MG63 (cell line): ENCODE measurements at regions not wholly inside any gene's neighbourhood (a gene's known extent, or its start where the extent isn't known, plus 50 kb on each side); places are given as distances from the start of the nearest gene placed in this dataset.

ENCODE experiments used
- DNase-seq: peaks from one replicate; pipeline ENCODE4 v3.0.0-alpha.2; 2020
- H3K27me3 ChIP-seq: fragments of 250-450 bp; sonication (Bioruptor Pico); 2 replicates; pipeline ENCODE4 v1.5.1; 2020; ENCODE audit warnings: mild to moderate bottlenecking, moderate library complexity
- H3K36me3 ChIP-seq: fragments of 250-450 bp; sonication (Bioruptor Pico); 2 replicates; pipeline ENCODE4 v1.5.1; 2020; ENCODE audit warnings: mild to moderate bottlenecking, moderate library complexity
- H3K4me3 ChIP-seq: fragments of 250-450 bp; sonication (Bioruptor Pico); 2 replicates; pipeline ENCODE4 v1.5.1; 2020; ENCODE audit warnings: mild to moderate bottlenecking, moderate library complexity
- H3K9me3 ChIP-seq: fragments of 250-450 bp; sonication (Bioruptor Pico); 2 replicates; pipeline ENCODE4 v1.5.1; 2020; ENCODE audit warnings: mild to moderate bottlenecking, moderate library complexity

DNA sequence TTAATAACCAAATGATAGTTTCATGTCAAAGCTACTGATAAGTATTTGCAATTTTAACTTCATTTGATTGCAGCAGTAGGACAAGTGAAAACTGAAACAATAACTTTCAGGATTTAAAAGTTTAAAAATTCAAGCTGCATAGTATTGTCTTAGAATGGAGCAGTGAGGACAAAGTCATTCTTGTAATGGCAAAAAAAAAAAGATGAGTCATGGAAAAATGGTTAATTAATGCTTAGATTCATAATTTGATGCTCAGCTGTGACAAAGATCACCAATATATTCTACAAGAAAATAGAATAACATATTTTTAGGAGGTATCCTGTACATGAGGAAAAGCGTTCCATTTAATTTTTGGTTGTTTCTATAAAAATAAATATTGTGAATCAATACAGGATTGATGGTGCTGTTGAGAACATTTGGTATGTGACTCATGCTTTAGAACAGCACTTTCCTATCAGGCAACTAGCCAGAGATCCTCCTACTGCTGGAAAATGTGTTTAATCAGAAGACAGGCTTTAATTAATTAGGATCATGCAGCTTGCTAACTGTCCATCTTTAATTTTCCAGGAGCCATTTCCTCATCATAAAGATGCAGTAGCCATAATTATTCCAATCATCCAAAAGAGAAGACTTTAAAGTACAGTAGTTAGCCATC is 239.0 kb upstream of the MMADHC start:
- H3K36me3 ChIP-seq: no peaks in the 10 kb centered on the region
- DNase-seq: no peak
- H3K4me3 ChIP-seq: no peak overlapping the region
- no peaks in the 10 kb centered on the region for H3K27me3 ChIP-seq
- H3K9me3 ChIP-seq: no peaks in the 10 kb centered on the region

DNA sequence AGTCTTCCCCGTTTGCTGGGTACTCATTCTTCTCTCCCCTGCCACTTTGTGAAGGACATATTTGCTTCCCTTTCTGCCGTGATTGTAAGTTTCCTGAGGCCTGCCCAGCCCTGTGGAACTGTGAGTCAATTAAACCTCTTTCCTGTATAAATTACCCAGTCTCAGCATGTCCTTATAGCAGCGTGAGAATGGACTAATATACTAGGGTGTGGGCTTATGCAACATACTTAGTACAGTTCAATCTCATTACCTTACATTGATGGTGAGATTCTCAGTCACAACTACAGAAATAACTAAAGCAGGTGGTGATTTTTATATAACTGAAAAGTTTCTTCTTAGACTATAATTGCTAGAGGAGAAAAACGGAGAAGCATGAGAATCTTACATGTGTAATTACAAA is 237.9 kb upstream of the MMADHC start:
- H3K36me3 ChIP-seq: no peaks in the 10 kb centered on the region
- H3K4me3 ChIP-seq: no peak overlapping the region
- DNase-seq: no peak
- no peaks in the 10 kb centered on the region for H3K27me3 ChIP-seq
- no peaks in the 10 kb centered on the region for H3K9me3 ChIP-seq

DNA sequence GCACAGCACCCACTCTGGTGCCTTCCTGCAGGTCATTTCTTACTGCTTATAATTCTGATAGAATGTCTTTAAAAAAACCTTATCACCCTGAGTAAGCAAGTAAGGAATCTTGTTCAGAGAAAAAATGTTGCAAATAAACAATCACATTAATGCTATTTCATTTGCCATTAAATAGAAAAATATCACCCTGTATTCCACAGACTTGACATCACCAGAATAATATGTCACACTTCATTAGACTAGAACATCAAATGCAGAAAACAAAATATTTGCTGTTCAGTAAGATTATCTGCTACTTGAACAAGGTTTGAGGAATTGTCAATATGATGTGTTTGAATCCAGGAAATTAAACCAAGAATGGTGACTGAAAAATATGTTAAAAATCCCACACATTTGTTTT is 236.6 kb upstream of the MMADHC start:
- no peaks in the 10 kb centered on the region for H3K9me3 ChIP-seq
- H3K4me3 ChIP-seq: no peak overlapping the region
- DNase-seq: no peak
- no peaks in the 10 kb centered on the region for H3K36me3 ChIP-seq
- no peaks in the 10 kb centered on the region for H3K27me3 ChIP-seq

DNA sequence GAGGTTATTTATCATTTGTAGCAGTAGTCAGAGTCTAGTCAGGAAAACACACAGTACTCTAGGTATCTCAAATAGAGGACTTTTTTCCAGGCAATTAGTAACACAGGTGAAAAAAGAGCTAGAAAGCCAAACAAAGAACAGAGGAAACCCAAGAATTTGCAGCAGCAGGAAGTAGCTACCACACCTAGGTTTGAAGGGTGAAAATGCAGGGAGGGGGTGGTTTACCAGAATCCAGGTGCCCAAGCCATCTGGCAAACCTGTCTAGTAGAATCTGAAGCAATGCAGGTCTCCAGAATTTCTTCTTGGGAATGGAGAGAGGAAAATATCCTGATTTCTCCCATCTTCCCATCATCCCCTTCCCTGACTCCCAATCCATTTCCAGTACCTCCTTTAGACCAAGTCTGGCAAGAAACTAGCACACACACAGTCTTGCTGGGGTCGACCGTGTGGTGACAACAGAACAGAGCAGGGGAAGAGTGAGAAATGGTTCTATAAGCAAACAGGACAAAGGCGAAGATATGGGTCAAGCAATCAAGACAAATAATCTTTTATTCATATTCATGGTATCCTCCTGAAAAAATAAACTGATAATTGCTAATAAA is 231.9 kb upstream of the MMADHC start:
- Histone ChIP-seq H3K36me3 (no peaks in the 10 kb centered on the region), H3K4me3 (no peak overlapping the region), H3K9me3 (no peaks in the 10 kb centered on the region), H3K27me3 (no peaks in the 10 kb centered on the region)
- DNase-seq: no peak

DNA sequence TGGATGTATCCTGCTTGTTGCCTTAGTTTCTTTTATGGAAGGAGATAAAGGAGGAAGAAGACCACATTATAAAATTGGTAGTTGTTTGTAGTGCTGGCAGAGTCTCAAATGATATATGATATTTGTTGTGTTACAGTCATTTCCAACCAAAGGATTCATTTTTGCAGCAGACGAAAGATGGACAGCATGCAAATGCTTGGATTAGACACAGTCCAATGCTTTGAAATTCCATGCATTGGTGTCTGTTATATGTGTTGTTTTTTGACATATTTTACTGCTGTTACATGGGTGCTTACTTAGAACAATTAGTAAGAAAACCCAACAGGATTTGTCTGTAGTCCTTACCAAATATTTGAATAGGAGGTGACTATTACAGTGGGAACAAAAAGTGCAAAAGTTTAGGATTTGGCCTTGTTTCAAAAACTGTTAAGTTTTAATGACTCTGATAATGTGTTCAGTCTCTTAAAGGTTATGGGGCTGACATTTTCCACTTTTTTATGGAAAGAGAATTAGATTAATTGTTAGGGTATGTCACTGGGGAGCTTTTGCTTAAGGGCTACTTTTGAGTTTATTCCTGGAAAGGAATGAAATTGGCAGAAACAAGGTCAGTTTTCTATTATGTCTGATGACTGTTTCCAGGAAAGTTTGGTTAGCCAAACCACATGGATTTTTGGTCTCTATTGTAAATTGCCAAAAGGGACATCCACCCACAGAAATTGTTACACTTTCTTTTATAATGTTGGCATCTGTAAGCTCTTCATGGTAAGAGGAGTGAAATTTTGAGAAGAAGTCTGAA is 229.4 kb upstream of the MMADHC start:
- Histone ChIP-seq H3K27me3 (no peaks in the 10 kb centered on the region), H3K9me3 (no peaks in the 10 kb centered on the region), H3K4me3 (no peak overlapping the region), H3K36me3 (no peaks in the 10 kb centered on the region)
- no peak for DNase-seq

DNA sequence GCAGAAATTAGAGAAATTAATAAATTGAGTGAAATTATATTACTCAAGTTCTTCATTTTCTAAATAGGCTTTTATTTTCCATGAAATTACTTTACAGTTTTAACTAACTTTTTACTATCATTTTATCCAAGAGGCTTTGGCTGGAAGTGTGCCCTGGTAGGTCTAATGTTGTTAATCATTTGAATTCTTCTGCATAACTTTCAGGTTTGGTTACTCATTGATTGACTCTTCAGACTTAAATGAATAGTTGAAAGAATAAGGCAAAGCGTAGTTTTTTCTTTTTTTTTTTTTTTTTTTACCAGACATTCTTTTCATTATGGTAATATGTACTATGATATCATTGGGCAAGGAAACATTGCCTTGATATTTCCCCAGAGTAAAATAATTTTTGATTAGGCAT is 228.4 kb upstream of the MMADHC start:
- H3K4me3 ChIP-seq: no peak overlapping the region
- no peaks in the 10 kb centered on the region for H3K9me3 ChIP-seq
- DNase-seq: no peak
- H3K36me3 ChIP-seq: no peaks in the 10 kb centered on the region
- H3K27me3 ChIP-seq: no peaks in the 10 kb centered on the region

DNA sequence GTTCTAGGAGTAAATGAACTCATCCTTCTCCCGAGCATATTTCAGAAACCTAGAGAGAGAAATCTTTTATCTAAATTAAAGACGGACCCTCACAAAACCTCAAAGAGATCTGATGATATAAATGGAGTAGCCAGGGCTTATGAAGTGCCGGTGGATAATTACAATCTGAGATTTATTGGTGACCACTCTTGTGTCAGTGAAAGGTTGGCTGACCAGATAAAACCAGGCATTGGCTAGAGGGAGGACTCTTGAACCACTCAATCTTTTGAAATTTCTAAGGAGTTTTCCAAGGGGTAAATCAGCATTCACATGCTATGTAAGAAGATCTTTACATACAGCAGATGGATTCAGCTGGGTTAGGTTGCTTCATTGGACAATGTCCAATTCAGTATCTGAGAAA is 227.3 kb upstream of the MMADHC start:
- Histone ChIP-seq H3K36me3 (no peaks in the 10 kb centered on the region), H3K27me3 (no peaks in the 10 kb centered on the region), H3K4me3 (no peak overlapping the region), H3K9me3 (no peaks in the 10 kb centered on the region)
- DNase-seq: no peak

DNA sequence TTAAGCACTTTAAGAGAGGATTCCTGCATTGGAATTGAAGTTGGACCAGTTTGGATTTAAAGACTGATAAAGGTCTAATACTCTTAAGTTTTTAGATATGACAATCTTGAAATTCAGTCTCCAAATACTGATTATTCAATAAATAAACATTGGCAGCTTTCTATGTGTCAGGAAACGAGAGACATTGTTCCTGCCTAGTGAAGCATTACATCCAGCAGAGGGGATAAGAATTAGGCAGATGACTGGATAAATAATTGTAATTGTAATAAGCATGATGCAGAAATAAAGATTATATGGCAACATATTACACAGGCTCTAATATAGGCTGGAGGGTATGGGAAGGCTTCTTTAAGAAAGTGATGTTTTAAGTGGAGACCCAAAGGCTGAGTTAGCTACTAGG is 226.5 kb upstream of the MMADHC start:
- H3K9me3 ChIP-seq: no peaks in the 10 kb centered on the region
- no peak overlapping the region for H3K4me3 ChIP-seq
- no peaks in the 10 kb centered on the region for H3K36me3 ChIP-seq
- H3K27me3 ChIP-seq: no peaks in the 10 kb centered on the region
- no peak for DNase-seq

DNA sequence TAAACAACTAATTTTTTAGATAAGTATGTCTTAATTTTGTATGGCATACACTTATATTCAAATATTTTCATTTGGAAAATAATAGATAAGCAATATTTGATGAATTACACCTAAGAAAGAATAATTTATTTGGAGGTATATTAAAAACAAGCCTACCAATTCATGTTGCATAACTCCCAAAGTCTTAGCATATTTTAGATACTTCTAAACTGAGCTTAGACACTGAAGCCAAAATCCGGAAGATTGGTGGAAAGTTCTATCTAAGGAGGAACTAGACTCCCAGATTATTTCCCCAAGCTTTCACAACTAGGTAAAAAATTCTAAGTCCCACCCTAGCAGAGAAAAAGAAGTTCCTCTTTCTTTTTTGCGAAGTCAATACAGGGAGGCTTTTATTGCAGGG is 221.0 kb upstream of the MMADHC start:
- H3K36me3 ChIP-seq: no peaks in the 10 kb centered on the region
- no peaks in the 10 kb centered on the region for H3K27me3 ChIP-seq
- H3K9me3 ChIP-seq: no peaks in the 10 kb centered on the region
- no peak overlapping the region for H3K4me3 ChIP-seq
- DNase-seq: no peak

DNA sequence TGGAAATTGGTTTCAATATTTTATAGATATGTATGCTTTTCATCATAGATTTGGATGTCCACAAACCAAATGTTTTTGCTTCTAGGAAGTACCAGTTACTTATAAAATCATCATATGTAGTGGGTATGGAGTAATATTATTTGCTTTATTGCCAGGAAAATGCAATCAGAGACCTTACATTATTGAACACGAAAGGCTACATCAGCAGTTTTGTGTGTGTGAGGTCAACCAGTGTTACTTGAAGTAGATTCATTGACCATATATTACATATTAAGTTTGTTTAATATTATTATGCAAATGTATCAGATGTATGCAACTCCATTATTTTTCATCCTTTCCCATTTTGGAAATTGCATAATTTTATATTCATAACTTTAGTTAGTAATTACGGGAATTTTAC is 219.1 kb upstream of the MMADHC start:
- no peak for DNase-seq
- Histone ChIP-seq H3K36me3 (no peaks in the 10 kb centered on the region), H3K9me3 (no peaks in the 10 kb centered on the region), H3K27me3 (no peaks in the 10 kb centered on the region), H3K4me3 (no peak overlapping the region)

DNA sequence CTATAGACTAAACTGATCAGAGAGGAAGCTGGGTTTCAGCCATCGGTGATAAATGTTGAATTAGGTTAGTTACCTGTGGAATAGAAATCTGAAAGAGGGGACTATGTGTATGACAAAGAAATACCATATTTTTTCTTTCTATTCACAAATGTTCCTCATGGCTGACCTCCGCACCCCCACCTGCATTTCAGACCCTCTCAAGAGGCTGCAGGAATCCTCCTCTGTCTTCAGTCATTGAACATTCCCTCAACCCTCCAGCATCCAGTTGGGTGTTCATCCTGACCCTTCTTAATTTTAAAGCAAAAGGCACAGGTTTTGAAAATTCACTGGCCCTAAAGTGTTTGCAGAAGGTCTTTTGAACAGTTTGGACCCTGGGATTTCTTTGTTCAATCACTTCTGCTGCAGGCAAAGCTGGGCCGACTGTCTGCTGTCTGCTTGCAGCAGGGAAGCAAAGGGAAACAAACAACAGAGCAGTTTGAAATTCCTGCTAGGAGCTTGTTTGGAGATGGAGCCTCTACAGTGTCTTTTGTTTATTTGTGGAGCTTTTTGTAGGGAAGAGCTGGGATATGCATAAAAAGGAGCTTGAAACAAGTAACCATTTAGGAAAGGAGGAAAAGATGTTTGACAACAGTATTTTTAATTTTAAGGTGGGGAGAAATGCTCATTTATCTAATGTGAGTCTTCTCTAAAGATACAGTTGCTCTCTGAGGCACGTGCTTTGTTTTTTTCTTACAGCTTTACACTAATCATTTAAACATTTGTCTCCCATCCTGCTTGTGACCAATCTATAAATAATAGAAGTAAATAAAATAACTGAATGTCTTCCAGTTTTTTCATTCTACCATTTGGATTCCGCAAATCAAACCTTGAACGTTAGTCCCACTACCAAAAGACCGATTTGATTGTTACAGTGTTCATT is 213.3 kb upstream of the MMADHC start:
- Histone ChIP-seq H3K36me3 (no peaks in the 10 kb centered on the region), H3K4me3 (no peak overlapping the region), H3K9me3 (no peaks in the 10 kb centered on the region), H3K27me3 (no peaks in the 10 kb centered on the region)
- no peak for DNase-seq

DNA sequence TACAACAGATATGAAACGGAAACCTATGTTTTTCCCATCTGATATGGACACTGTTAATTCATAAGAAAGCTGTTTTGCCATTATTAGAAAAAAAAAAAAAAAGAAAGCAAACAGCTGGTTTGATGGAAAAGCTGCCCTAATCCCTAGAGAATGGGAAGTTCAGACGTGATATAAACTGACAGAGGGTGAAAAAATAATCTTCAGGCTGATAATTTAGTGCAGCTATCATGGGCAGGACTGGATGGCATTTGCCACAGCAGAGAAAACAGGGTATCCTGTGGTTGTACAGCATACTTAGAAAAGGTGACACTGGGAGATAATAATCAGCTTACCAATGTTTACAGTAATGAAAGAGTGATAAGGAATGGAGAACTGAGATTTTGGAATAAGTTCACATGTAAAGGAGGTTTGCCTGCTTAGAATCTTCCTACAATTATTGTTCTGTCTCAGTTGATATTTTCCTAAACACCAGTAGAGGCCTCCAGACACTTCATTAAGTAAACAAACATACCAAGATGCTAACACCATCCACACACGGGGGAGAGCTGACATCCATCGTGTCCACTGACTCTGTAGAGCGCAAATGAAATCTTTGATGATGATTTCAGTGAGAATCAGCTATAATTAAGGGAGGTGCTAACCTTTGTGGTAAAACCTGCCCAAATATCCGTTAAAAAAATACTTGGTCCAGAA is 211.6 kb upstream of the MMADHC start:
- Histone ChIP-seq H3K4me3 (no peak overlapping the region), H3K9me3 (no peaks in the 10 kb centered on the region), H3K27me3 (no peaks in the 10 kb centered on the region), H3K36me3 (no peaks in the 10 kb centered on the region)
- DNase-seq: no peak

DNA sequence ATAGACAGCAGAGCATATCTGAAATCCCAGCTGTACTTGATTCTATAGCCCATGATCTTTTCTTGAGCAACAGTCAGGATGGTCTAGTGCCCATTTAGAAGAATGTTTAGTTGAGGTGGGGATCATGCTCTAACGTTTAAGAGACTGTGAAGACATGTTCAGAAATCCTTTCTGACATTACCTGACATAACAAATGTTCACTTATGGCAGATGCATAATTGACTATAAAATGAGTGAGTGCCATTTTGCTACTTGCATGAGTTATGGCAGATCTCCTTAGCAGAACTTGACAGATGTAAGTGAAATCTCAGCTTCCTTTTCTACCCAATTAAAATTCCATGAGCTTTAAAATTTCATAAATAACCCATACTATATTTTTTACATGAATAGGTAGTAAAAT is 209.5 kb upstream of the MMADHC start:
- Histone ChIP-seq H3K36me3 (no peaks in the 10 kb centered on the region), H3K4me3 (no peak overlapping the region), H3K9me3 (no peaks in the 10 kb centered on the region), H3K27me3 (no peaks in the 10 kb centered on the region)
- DNase-seq: no peak

DNA sequence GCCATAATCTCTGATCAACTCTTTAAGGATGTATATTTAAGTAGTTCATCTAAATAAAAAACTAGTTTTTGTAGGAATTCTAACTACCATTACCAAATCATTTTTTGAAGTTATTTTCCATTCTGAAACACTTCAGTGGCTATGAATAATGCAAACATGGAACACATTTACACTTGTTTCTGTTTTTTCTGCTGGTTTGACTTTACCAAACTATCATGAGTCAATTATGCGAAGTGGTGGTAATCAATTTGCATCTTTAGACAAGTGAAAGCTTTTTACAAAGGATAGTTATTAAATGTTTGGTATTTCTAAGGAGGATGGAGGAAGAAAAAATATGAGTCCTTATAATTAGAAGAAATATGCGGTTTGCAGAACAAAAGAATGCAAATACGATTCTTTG is 202.0 kb upstream of the MMADHC start:
- Histone ChIP-seq H3K9me3 (no peaks in the 10 kb centered on the region), H3K36me3 (no peaks in the 10 kb centered on the region), H3K27me3 (no peaks in the 10 kb centered on the region), H3K4me3 (no peak overlapping the region)
- no peak for DNase-seq

DNA sequence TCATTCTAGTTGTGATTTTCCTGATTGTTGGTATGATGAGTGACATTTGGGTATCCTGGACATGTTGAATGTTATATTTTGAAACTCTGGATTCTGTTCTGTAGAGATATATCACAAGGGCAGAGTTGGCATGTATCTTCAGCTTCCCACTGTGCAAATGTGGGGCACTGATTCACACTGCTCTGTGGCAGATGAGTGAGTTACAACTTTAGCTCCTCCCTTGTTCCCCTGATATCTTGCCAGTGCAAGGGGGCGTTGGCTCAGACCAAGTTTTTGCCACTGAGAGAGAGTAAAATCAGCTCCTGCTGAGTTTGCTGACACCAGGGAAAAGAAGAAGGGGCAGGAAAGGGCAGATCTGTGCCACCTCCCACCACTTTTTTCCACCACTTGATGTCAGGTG is 199.6 kb upstream of the MMADHC start:
- H3K9me3 ChIP-seq: no peaks in the 10 kb centered on the region
- no peak overlapping the region for H3K4me3 ChIP-seq
- peak; percentile 17 for DNase-seq
- H3K27me3 ChIP-seq: no peaks in the 10 kb centered on the region
- H3K36me3 ChIP-seq: no peaks in the 10 kb centered on the region

DNA sequence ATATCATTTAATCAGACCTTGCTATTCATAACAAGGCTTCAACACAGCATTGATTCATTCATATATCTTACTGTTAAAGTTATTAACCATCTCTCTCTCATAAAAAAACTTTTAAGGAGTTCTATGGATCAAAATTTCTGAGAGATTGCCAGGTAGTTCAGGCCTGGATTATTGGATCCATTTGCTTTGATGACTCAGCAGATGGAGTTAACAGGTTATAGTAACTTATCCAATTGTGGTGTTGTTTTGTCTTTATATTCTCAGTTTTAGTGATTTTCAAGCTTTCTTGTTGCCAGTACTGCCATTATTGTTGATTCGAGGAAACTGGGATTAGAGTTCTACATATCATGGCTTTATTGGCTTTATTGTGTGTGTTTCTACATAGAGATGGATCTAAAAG is 195.7 kb upstream of the MMADHC start:
- no peaks in the 10 kb centered on the region for H3K36me3 ChIP-seq
- no peaks in the 10 kb centered on the region for H3K9me3 ChIP-seq
- no peaks in the 10 kb centered on the region for H3K27me3 ChIP-seq
- no peak for DNase-seq
- H3K4me3 ChIP-seq: no peak overlapping the region

DNA sequence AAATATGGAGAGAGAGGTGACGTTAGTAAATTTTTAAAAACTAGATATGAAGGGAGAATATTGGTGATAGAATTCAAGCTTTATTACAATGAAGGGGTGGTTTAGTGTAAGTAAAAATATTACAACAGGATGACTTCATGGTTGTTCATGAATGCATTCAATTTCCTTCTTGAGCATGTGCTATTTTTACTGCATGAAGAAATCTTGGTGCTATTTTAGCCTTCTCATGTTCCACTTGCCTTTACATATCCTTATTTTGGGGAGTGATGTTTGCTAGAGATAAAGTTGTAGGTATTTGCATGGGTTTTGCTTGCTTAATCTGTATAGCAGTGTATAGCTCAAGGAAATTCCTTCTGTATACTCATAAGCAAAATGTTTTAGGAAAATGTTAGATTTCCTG is 195.0 kb upstream of the MMADHC start:
- Histone ChIP-seq H3K9me3 (no peaks in the 10 kb centered on the region), H3K27me3 (no peaks in the 10 kb centered on the region), H3K4me3 (no peak overlapping the region), H3K36me3 (no peaks in the 10 kb centered on the region)
- DNase-seq: no peak
